GM20000 (cell line): ENCODE measurements at regions not wholly inside any gene's neighbourhood (a gene's known extent, or its start where the extent isn't known, plus 50 kb on each side); places are given as distances from the start of the nearest gene placed in this dataset.

Experiments used
- DNase-seq: peaks from one replicate; pipeline ENCODE4 v3.0.0; 2012; ENCODE audit warnings: low spot score
- CTCF ChIP-seq: IDR thresholded peaks from 2 replicates; pipeline ENCODE4 v1.5.1; 2012; ENCODE audit warnings: mild to moderate bottlenecking, control low read depth; ENCODE audit errors: extremely low read depth, missing control alignments

- DNase-seq: no peak
- TF ChIP-seq CTCF: no peak
These were observed 116.1 kb upstream of the FUT8 start for GRCh38 chr14:65296402-65296801.

GRCh38 chr14:65296876-65297275 is 115.7 kb upstream of the FUT8 start:
- DNase-seq: no peak
- no peak for TF ChIP-seq CTCF

- no peak for TF ChIP-seq CTCF
- no peak for DNase-seq
These were observed 114.8 kb upstream of the FUT8 start for GRCh38 chr14:65297744-65298143.

GRCh38 chr14:65299826-65300225 is 112.7 kb upstream of the FUT8 start:
- DNase-seq: no peak
- TF ChIP-seq CTCF: no peak

GRCh38 chr14:65301862-65302539 is 110.5 kb upstream of the FUT8 start:
- TF ChIP-seq CTCF: no peak
- peak; percentile 41 for DNase-seq

GRCh38 chr14:65302571-65303189 is 109.8 kb upstream of the FUT8 start:
- peak; percentile 63 for DNase-seq
- no peak for TF ChIP-seq CTCF

GRCh38 chr14:65303190-65303898 is 109.2 kb upstream of the FUT8 start:
- no peak for DNase-seq

More at GRCh38 chr14:65303190-65303898, 109.2 kb upstream of the FUT8 start:
- no peak for TF ChIP-seq CTCF
